DND-41 (cell line): ENCODE measurements at regions not wholly inside any gene's neighbourhood (a gene's known extent, or its start where the extent isn't known, plus 50 kb on each side); places are given as distances from the start of the nearest gene placed in this dataset.

Source experiments
- ATAC-seq: fragments of 200-7000 bp; cut with Tn5 transposase; 3 replicates; pipeline ENCODE4 v1.9.1; 2021; ENCODE audit warnings: low read depth; ENCODE audit not compliant: insufficient read depth
- DNase-seq: peaks from one replicate; pipeline ENCODE4 v3.0.0-alpha.2; 2020
- H2AFZ ChIP-seq: 2 replicates; pipeline ENCODE4 v1.6.0; 2012; ENCODE audit warnings: low read depth, low read length
- H3K27ac ChIP-seq: 2 replicates; pipeline ENCODE4 v1.5.1; 2012; ENCODE audit warnings: low read length, inconsistent platforms
- H3K27me3 ChIP-seq: fragments of 200-600 bp; sonication (generic); 2 replicates; pipeline ENCODE4 v1.6.0; 2012; ENCODE audit warnings: low read length, mild to moderate bottlenecking, inconsistent platforms; ENCODE audit not compliant: insufficient read depth, poor library complexity
- H3K36me3 ChIP-seq: 2 replicates; pipeline ENCODE4 v1.5.1; 2012; ENCODE audit warnings: low read length, inconsistent platforms; ENCODE audit not compliant: insufficient read depth
- H3K4me1 ChIP-seq: 2 replicates; pipeline ENCODE4 v1.5.1; 2012; ENCODE audit warnings: mild to moderate bottlenecking, low read length; ENCODE audit not compliant: insufficient read depth
- H3K4me2 ChIP-seq: 2 replicates; pipeline ENCODE4 v1.6.0; 2012; ENCODE audit warnings: mild to moderate bottlenecking, moderate library complexity, low read length, inconsistent platforms; ENCODE audit not compliant: insufficient read depth
- H3K4me3 ChIP-seq, 2 experiments: fragments of 200-600 bp in 1 of 2; shearing (Covaris generic) in 1 of 2; 2 replicates each; pipeline ENCODE4 v1.5.1; 2012 to 2016; ENCODE audit warnings: inconsistent platforms in 2 of 2, low read length in 2 of 2, mild to moderate bottlenecking in 2 of 2, low read depth in 1 of 2, moderate library complexity in 1 of 2
- H3K79me2 ChIP-seq: 2 replicates; pipeline ENCODE4 v1.6.0; 2012; ENCODE audit warnings: low read length, inconsistent platforms; ENCODE audit not compliant: insufficient read depth
- H3K9ac ChIP-seq: 2 replicates; pipeline ENCODE4 v1.6.0; 2012; ENCODE audit warnings: low read depth, mild to moderate bottlenecking, inconsistent platforms, low read length, moderate library complexity
- H3K9me3 ChIP-seq: 2 replicates; pipeline ENCODE4 v1.5.1; 2012; ENCODE audit warnings: low read length, moderate library complexity, mild to moderate bottlenecking, inconsistent platforms; ENCODE audit not compliant: insufficient read depth, severe bottlenecking
- H4K20me1 ChIP-seq: 2 replicates; pipeline ENCODE4 v1.6.0; 2012; ENCODE audit warnings: low read length; ENCODE audit not compliant: insufficient read depth
- CTCF ChIP-seq: IDR thresholded peaks from 2 replicates; pipeline ENCODE4 v1.5.1; 2012; ENCODE audit warnings: borderline replicate concordance, low read length, moderate library complexity, mild to moderate bottlenecking; ENCODE audit not compliant: poor library complexity, severe bottlenecking; ENCODE audit errors: extremely low read depth
- EZH2 ChIP-seq: IDR thresholded peaks from 3 replicates; pipeline ENCODE4 v1.6.1; 2012; ENCODE audit warnings: borderline replicate concordance, low read depth, mild to moderate bottlenecking, moderate library complexity, low read length, inconsistent platforms; ENCODE audit not compliant: severe bottlenecking

GRCh38 chr17:54785643-54786268 is 114.9 kb upstream of the TOM1L1 start:
- Histone ChIP-seq H3K9me3 (no peaks in the 10 kb centered on the region), H3K4me2 (no peak overlapping the region), H3K4me3 (no peak overlapping the region), H4K20me1 (no peaks in the 10 kb centered on the region), H2AFZ (no peak overlapping the region), H3K27me3 (no peaks in the 10 kb centered on the region), H3K27ac (no peak overlapping the region), H3K36me3 (no peaks in the 10 kb centered on the region), H3K4me1 (no peaks in the 10 kb centered on the region), H3K79me2 (no peaks in the 10 kb centered on the region), H3K9ac (no peak overlapping the region)
- no peak for ATAC-seq
- TF ChIP-seq EZH2: no peak
- TF ChIP-seq CTCF: no peak
- DNase-seq: no peak

GRCh38 chr17:54789101-54789880 is 111.4 kb upstream of the TOM1L1 start:
- ATAC-seq: no peak
- Histone ChIP-seq H3K27me3 (no peaks in the 10 kb centered on the region), H3K36me3 (no peaks in the 10 kb centered on the region), H2AFZ (no peak overlapping the region), H3K27ac (no peak overlapping the region), H4K20me1 (no peaks in the 10 kb centered on the region), H3K9me3 (no peaks in the 10 kb centered on the region), H3K4me2 (no peak overlapping the region), H3K4me3 (no peak overlapping the region), H3K9ac (no peak overlapping the region), H3K79me2 (no peaks in the 10 kb centered on the region), H3K4me1 (no peaks in the 10 kb centered on the region)
- no peak for TF ChIP-seq CTCF
- no peak for TF ChIP-seq EZH2
- DNase-seq: no peak

GRCh38 chr17:54793271-54793670 is 107.4 kb upstream of the TOM1L1 start:
- TF ChIP-seq EZH2: no peak
- TF ChIP-seq CTCF: no peak
- Histone ChIP-seq H3K4me1 (no peaks in the 10 kb centered on the region), H3K4me2 (no peak overlapping the region), H3K4me3 (no peak overlapping the region), H3K9me3 (no peaks in the 10 kb centered on the region), H3K9ac (no peak overlapping the region), H3K36me3 (no peaks in the 10 kb centered on the region), H2AFZ (no peak overlapping the region), H3K27ac (no peak overlapping the region), H3K27me3 (no peaks in the 10 kb centered on the region), H4K20me1 (no peaks in the 10 kb centered on the region), H3K79me2 (no peaks in the 10 kb centered on the region)
- DNase-seq: no peak
- no peak for ATAC-seq
